SIG-M5 (cell line): ENCODE measurements at regions not wholly inside any gene's neighbourhood (a gene's known extent, or its start where the extent isn't known, plus 50 kb on each side); places are given as distances from the start of the nearest gene placed in this dataset.
A peak's percentile ranks its signal among the peaks of the same experiment; 100 is the strongest.

ENCODE experiments used
- DNase-seq: peaks from one replicate; lab custom pipeline; 2025; lab: John Stamatoyannopoulos, UW

- DNase-seq = no peak
Observed at GRCh38 chr21:35223480-35224156, 174.5 kb upstream of the RUNX1 start.

- no peak for DNase-seq
Observed at GRCh38 chr21:35222541-35222941, 173.4 kb upstream of the RUNX1 start.

DNA sequence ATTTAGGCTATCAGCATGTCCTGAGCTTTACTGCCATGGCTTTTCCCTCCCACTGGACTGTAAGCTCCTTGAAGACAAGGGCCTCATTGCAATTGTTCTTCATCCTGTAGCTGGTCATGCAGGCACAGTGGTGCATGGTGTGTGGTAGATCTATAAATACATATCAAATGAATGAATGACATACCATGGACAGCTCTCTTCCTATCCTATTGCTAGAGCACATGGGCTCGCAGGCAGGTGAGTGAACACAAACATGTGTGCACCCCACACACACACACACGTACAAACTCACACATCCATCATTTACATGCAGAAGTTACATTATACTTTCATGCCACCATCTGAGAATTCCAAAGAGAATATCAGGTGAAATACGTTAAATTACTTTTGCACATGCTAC, 172.9 kb upstream of the RUNX1 start:
- no peak for DNase-seq

DNA sequence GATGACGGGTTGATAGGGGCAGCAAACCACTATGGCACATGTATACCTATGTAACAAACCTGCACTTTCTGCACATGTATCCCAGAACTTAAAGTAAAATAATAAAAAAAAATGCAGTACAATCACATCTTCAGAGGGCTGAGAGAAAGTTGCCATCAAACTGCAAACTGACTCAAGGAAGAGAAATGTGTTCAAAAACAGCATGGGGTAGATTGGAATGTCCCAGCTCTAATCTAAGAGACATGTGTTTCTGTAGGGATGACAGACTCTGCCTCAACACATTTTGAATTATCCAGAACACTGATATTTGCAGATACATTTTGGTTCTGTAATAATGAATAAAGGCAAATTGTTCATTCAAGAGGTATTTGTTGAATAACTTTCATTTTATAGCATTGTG, 171.2 kb upstream of the RUNX1 start:
- DNase-seq = no peak

DNA sequence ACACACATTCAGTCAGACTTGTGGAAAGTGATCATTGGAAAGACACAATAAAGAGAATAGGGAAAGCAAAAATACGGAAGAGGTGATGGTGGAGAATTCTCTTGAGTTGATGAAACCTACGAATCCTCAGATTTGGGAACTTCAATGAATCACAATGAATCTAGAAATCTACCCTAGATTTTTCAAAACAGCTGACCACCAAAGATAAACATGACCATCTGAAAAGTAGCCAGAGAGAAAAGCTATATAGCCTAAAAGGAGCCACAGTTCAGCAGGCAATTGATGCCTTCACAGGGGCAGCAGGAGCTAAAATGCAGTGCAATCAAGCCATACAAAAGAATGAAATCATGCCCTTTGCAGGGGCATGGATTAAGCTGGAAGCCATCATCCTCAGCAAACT, 170.6 kb upstream of the RUNX1 start:
- DNase-seq = no peak

- no peak for DNase-seq
Observed at GRCh38 chr21:35219291-35219690, 170.2 kb upstream of the RUNX1 start.

DNA sequence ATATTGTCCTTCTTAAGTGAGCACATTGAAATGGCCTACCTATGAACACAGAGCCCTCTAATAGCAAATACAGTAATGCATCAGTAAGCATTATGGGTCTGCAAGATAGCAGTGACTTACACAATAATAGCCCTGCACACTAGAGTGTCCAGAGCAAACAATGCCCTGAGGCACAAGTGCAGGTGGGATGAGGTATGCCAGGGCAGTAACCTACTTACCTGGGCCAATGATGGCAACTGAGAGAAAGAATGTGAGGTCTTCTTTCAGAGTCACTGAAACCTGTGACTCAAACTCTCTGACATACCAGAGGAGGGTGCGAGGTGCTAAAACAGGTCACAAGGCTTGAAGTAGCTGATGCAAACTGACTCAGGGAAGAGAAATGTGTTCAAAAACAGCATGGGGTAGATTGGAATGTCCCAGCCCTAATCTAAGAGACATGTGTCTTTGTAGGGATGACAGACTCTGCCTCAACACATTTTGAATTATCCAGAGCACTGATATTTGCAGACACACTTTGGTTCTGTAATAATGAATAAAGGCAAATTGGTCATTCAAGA, 168.5 kb upstream of the RUNX1 start:
- DNase-seq = no peak

GRCh38 chr21:35216996-35217395, 167.9 kb upstream of the RUNX1 start:
- no peak for DNase-seq

GRCh38 chr21:35215870-35216269, 166.8 kb upstream of the RUNX1 start:
- no peak for DNase-seq

DNA sequence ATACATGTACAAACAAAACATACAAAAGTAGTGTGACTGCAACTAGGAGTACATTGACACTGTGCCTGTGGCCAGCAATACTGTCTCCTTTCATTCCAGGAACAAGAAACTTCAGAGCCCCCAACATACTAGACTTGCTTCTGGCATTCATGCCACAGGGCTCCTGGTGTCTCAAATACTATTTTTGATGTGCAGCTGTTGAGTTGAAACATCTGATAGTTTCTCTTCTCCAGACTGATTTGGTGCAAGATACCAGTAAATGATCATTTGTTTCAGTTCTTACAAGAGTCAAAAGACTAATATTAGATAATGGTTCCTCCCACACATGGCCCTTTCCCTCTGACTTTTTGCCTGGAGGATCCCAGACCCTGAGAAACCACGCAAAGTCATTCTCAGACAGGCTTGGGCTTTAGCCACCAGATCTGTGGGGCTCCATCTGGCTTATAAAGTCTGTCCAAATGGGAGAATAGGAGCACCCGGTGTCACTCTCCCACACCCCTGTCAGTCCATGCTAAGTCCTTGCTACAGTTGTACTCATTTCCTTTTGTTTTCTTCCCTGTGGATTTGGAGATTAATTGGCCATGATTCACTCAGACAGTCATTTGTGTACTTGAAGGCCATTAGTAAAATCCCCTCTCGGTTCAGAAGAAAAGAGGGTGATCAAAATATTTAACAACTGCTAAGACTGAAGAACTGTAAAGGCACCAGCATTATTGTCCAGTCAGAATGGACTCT, 163.5 kb upstream of the RUNX1 start:
- DNase-seq = no peak

- no peak for DNase-seq
Observed at GRCh38 chr21:35211782-35212181, 162.7 kb upstream of the RUNX1 start.

DNA sequence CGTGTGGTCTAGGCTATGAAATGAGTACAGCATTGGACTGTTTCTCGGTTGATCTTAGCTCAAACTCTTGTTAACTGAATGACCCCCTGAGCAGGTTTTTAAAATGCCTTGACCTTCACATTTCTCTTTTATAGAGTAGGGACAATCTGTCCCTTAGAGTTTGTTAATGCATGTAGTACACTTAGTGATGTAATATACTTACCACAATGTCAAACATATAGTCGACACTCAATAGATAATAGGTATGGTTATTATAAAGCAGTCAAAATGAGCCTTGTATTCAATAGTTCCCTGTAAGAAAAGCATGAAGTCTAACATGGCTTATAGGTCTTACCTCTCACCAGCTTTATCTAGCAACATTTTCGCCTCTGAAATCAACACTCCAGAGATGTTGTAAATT, 161.0 kb upstream of the RUNX1 start:
- no peak for DNase-seq

- no peak for DNase-seq
Observed at GRCh38 chr21:35208810-35209517, 159.9 kb upstream of the RUNX1 start.

DNA sequence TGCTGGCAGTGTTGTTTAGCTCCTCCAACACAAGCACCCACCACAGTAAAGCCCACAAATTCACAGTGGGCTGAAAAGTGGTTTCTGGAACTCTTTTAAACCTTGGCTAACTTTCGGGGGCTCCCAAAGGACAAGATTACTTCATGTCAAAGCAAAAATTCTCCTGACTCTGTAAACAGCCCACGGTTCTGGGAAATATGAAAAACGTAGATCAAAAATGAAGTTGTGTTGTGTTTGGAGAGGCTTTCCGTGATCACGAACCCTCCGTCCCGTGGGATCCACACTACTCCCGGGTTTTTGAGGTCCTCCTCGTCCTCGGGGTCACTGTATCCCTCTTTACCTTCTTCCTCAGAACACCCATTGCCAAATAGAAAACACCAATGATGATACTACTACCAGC, 159.0 kb upstream of the RUNX1 start:
- DNase-seq = no peak

DNA sequence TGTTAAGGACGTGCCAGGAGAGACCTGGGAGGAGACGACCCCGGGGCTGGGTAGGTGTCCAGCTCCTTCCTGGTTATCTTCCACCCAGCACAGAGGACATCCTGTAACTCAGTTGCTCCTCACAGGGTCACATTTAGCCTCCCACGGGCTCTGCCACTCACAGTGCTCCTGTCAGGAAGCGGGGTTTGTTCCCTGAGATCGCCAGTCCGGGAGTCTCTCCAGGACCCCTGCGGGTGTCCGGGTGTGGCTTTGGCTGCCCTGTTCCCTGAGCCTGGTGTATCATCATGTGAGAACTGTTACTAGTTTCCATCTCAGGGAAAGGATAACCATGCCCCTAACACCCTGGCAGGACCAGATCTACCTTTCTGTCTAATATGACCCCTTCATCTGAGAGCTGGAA, 158.2 kb upstream of the RUNX1 start:
- DNase-seq = no peak

DNA sequence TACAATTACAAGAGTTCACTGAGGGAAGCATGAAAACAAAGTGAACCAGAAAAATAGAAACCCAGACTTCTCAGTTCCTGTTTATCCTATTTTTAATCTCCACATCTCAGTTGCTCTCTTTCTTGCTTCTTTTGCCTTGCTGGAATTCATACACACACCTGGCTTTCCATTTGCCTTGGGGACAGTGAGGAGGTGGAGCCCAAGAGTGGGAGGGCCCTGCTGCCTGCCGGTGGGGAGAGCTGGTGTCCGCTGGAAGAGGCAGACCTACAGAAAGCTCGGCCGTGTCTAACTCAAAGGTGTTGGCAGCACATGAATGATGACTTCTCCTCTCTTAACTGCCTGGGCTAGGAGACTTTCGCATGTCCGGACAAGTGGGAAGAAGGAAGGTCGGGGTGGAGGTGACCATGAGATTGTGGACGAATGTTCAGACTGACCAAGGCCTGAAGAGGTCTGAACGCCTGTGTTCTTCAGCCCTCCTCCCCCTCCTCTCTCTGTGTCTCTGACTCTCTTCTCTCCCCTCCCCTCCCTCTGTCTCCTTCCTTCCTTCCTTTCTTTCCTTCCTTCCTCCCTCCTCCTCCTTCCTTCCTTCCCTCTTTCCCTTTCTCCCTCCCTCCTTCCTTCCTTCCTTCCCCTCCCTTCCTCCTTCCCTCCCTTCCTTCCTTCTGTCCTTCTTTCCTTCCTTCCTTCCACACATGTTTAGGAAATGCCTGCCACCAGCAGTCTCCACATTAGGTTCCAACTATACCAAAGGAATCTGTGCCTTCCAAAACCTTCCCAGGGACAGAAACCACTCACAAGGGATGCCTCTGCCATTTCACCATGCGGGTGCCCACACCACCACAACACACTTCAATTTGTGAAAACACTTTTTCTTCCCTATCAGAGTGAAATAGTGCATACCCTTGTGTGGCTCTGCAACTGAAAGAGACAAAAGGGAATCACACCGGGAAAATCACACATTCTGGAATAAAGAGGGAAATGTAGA, 157.3 kb upstream of the RUNX1 start:
- no peak for DNase-seq

DNA sequence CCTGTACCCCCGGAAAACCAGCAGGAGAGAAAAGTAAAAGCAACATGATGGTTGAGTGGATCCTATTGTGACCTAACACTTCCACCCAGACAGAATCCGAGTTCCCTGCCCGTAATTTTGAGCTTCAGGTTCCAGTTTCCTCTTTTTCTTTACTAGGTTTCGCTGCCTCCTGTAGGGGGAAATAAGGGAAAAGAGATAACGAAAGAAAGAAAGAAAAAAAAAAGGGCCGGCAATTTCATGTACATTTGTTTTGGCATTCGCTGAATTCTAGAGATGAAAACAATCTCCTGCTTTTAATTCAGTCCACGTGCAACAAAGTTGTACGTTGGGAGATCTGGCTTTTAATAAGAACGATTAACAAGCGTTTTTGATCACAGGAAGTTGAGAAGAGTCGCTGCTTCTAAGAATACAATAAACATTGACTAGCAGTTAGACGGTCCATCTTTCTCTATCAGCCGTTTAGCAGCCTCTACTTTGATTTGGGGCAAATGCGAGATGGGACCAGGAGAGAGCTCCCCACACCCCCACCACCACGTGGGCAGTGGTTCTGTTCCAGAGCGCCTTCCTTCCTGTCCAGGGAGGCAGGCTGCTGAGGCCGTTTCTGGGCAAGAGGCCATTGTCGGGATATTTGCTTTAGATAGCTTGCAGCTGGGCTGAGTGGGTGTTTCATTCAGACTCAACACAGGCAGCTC, 155.9 kb upstream of the RUNX1 start:
- DNase-seq = peak; percentile 50

- no peak for DNase-seq
Observed at GRCh38 chr21:35204125-35204524, 155.0 kb upstream of the RUNX1 start.

- DNase-seq = no peak
Observed at GRCh38 chr21:35203093-35203977, 154.2 kb upstream of the RUNX1 start.

DNA sequence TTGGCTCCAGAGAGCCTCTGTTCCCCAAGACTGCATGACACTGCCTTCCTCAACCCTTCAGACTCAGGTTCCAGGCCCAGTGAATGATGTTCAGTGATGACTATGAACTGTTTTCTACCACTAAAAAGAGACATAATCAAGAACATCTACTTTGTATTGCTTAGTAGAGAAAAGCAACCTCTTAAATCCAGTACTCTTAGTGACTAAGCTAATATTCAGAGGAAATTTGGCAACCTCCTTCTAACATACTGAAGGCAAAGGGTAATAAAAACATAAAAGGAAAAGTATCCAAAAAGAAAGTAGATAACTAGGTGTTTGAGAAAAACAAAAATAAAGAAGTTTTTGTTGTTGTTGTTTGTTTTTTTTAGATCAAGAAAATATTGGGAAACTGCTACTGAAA, 153.3 kb upstream of the RUNX1 start:
- DNase-seq = no peak
